AG10803 (cell line): ENCODE measurements at regions not wholly inside any gene's neighbourhood (a gene's known extent, or its start where the extent isn't known, plus 50 kb on each side); places are given as distances from the start of the nearest gene placed in this dataset.

ENCODE experiments used
- DNase-seq: peaks from one replicate; pipeline ENCODE4 v3.0.0; 2010; ENCODE audit warnings: low read depth
- H3K4me3 ChIP-seq: 2 replicates; pipeline ENCODE4 v1.5.1; 2011; ENCODE audit warnings: mild to moderate bottlenecking, low read length, control low read depth
- CTCF ChIP-seq: conservative IDR thresholded peaks from 2 replicates; pipeline ENCODE4 v1.5.1; 2011; ENCODE audit warnings: mild to moderate bottlenecking, low read length, control low read depth, inconsistent platforms

GRCh38 chr6:97915537-97915936 is 632.5 kb upstream of the MMS22L start:
- no peak for TF ChIP-seq CTCF
- no peak for DNase-seq
- H3K4me3 ChIP-seq, result no peak overlapping the region

- H3K4me3 ChIP-seq, result no peak overlapping the region
- DNase-seq, result no peak
- no peak for TF ChIP-seq CTCF
Measured at GRCh38 chr6:97917369-97917768, 634.4 kb upstream of the MMS22L start.

GRCh38 chr6:97919046-97919445 is 636.0 kb upstream of the MMS22L start:
- DNase-seq, result no peak
- H3K4me3 ChIP-seq, result no peak overlapping the region
- TF ChIP-seq CTCF, result no peak

- H3K4me3 ChIP-seq, result no peak overlapping the region
- no peak for DNase-seq
- no peak for TF ChIP-seq CTCF
Measured at GRCh38 chr6:97919631-97920030, 636.6 kb upstream of the MMS22L start.

- no peak overlapping the region for H3K4me3 ChIP-seq
- no peak for DNase-seq
- no peak for TF ChIP-seq CTCF
Measured at GRCh38 chr6:97923249-97923648, 640.2 kb upstream of the MMS22L start.

GRCh38 chr6:97925504-97925903 is 642.5 kb upstream of the MMS22L start:
- H3K4me3 ChIP-seq, result no peak overlapping the region
- peak; percentile 35 for TF ChIP-seq CTCF
- DNase-seq, result peak; percentile 3

GRCh38 chr6:97939440-97940168 is 656.6 kb upstream of the MMS22L start:
- DNase-seq, result no peak
- TF ChIP-seq CTCF, result no peak
- no peak overlapping the region for H3K4me3 ChIP-seq
